ENCODE measurements at regions not wholly inside any gene's neighbourhood (a gene's known extent, or its start where the extent isn't known, plus 50 kb on each side); places are given as distances from the start of the nearest gene placed in this dataset.

DNA sequence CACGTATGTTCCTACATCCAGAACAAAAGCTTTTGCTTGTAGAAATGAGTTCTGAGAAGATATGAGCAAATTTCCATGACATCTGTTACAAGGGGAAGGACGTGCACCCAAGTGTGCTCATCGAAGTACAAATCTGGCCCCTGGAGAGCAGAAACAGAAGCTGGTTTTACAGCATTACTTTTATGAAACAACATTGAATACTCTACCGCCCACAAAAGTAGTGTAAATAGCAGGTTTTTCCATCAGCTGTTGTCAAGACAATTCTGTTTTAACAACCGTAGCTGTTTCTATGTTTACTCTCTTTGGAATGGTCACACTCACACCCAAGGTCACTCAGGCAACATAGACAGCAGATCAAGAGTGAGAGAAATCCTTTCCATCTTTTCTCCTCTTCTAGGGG, 114.2 kb upstream of the SSTR4 start:
- Histone ChIP-seq H3K27me3 (ENCODE audit: low read length) (no peaks in the 10 kb centered on the region), H3K4me3 (ENCODE audit: insufficient read depth, low read length, poor library complexity, severe bottlenecking) (no peak overlapping the region), H3K36me3 (ENCODE audit: low read length) (no peaks in the 10 kb centered on the region), H2AFZ (ENCODE audit: low read depth, low read length, severe bottlenecking) (no peak overlapping the region), H3K9me2 (replicated peaks; ENCODE audit: insufficient read depth, low read length) (no peaks in the 10 kb centered on the region; the same call in 1 of the 2 replicates), H3K27ac (ENCODE audit: low read depth, low read length) (no peak overlapping the region), H3K4me2 (ENCODE audit: low read depth, low read length, poor library complexity, severe bottlenecking) (no peak overlapping the region), H3K79me2 (ENCODE audit: insufficient read depth, low read length) (no peaks in the 10 kb centered on the region), H4K20me1 (ENCODE audit: low read depth, low read length) (no peaks in the 10 kb centered on the region), H3F3A (ENCODE audit: insufficient read depth) (no peaks in the 10 kb centered on the region), H3K9ac (ENCODE audit: low read length) (no peak overlapping the region), H3K9me3 (ENCODE audit: insufficient read depth, low read length) (no peaks in the 10 kb centered on the region)
- TF ChIP-seq, protein P1, sequence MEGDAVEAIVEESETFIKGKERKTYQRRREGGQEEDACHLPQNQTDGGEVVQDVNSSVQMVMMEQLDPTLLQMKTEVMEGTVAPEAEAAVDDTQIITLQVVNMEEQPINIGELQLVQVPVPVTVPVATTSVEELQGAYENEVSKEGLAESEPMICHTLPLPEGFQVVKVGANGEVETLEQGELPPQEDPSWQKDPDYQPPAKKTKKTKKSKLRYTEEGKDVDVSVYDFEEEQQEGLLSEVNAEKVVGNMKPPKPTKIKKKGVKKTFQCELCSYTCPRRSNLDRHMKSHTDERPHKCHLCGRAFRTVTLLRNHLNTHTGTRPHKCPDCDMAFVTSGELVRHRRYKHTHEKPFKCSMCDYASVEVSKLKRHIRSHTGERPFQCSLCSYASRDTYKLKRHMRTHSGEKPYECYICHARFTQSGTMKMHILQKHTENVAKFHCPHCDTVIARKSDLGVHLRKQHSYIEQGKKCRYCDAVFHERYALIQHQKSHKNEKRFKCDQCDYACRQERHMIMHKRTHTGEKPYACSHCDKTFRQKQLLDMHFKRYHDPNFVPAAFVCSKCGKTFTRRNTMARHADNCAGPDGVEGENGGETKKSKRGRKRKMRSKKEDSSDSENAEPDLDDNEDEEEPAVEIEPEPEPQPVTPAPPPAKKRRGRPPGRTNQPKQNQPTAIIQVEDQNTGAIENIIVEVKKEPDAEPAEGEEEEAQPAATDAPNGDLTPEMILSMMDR (IDR thresholded peaks at IDR 0.05; ENCODE audit: insufficient read depth, low read length, poor library complexity, severe bottlenecking) = no peak
- TF ChIP-seq EZH2phosphoT487 (conservative IDR thresholded peaks at IDR 0.05; ENCODE audit: low read length) = no peak

DNA sequence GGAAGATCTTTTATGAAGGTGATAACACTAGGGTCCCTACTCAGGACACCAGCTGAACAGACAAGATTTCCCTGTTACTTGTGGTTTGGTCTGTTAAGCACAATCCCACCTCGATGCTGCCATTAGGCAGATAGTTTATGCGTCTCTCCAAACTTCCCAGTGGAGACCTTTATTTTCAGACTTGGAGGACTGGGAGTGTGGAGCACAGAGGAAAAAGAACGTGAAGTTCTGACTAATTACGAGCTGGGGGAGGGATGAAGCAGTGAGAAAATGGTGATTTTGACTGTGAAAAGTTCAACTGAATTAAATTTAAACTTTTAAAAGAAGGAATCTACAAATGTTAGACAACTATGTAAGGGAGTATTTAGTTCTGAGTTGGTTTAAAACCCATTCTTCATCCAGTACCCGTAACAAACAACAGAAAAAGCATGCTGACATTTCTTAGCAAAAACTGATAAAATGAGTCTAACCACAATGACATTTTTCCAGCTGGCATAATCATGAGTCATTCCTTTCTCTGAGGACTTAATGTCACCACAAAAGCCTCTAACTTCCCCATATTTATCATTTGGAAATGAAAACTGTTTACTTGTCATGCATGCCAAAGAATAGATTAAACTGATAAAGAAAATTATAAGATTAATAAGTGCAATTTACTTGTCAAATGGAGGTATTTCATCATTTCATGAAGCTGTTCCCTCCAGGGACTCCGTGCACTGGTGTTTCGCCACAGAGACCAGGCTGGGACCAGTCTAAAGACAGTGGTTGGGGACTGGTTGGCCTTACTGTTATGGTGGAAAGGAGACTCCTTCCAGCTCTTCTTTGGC, 113.3 kb upstream of the SSTR4 start:
- no peak overlapping the region for H3K4me2 ChIP-seq (ENCODE audit: low read depth, low read length, poor library complexity, severe bottlenecking)
- no peak overlapping the region for H3K27ac ChIP-seq (ENCODE audit: low read depth, low read length)
- no peaks in the 10 kb centered on the region for H3K36me3 ChIP-seq (ENCODE audit: low read length)

DNA sequence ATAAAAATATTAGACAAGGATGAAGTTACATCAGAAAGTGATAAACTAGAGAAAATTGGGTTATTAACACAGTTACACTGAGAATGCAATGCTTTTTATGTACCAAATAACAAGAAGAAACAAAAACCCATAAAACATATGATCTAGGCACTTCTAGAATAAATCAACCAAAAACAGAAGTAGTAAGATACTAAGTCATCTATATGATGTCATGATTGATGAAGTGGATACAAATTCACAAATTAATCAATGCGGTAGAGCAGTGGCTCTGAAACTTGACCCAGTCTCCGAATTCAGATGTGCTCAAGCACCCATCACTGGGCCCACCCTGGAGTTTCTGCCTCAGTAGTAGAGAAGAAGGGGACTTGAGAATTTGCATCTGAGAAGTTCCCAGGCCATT, 112.1 kb upstream of the SSTR4 start:
- Histone ChIP-seq H3K27ac (ENCODE audit: low read depth, low read length) (no peak overlapping the region), H3K9ac (ENCODE audit: low read length) (no peak overlapping the region), H3K9me2 (replicated peaks; ENCODE audit: insufficient read depth, low read length) (no peaks in the 10 kb centered on the region; the same call in 1 of the 2 replicates), H3K36me3 (ENCODE audit: low read length) (no peaks in the 10 kb centered on the region), H3K4me2 (ENCODE audit: low read depth, low read length, poor library complexity, severe bottlenecking) (no peak overlapping the region), H3K27me3 (ENCODE audit: low read length) (no peaks in the 10 kb centered on the region), H3K4me3 (ENCODE audit: insufficient read depth, low read length, poor library complexity, severe bottlenecking) (no peak overlapping the region), H3F3A (ENCODE audit: insufficient read depth) (no peaks in the 10 kb centered on the region), H3K79me2 (ENCODE audit: insufficient read depth, low read length) (no peaks in the 10 kb centered on the region), H4K20me1 (ENCODE audit: low read depth, low read length) (no peaks in the 10 kb centered on the region), H3K9me3 (ENCODE audit: insufficient read depth, low read length) (no peaks in the 10 kb centered on the region), H2AFZ (ENCODE audit: low read depth, low read length, severe bottlenecking) (no peak overlapping the region)
- no peak for TF ChIP-seq EZH2phosphoT487 (conservative IDR thresholded peaks at IDR 0.05; ENCODE audit: low read length)
- TF ChIP-seq, protein P1 (IDR thresholded peaks at IDR 0.05; ENCODE audit: insufficient read depth, low read length, poor library complexity, severe bottlenecking) = no peak

More for the DNA sequence above, 113.3 kb upstream of the SSTR4 start:
- no peaks in the 10 kb centered on the region for H3K27me3 ChIP-seq (ENCODE audit: low read length)
- no peak overlapping the region for H3K9ac ChIP-seq (ENCODE audit: low read length)
- H3F3A ChIP-seq (ENCODE audit: insufficient read depth) = no peaks in the 10 kb centered on the region
- TF ChIP-seq, protein P1 (IDR thresholded peaks at IDR 0.05; ENCODE audit: insufficient read depth, low read length, poor library complexity, severe bottlenecking) = no peak
- no peak for TF ChIP-seq EZH2phosphoT487 (conservative IDR thresholded peaks at IDR 0.05; ENCODE audit: low read length)
- H3K9me3 ChIP-seq (ENCODE audit: insufficient read depth, low read length) = no peaks in the 10 kb centered on the region
- H4K20me1 ChIP-seq (ENCODE audit: low read depth, low read length) = no peaks in the 10 kb centered on the region
- no peaks in the 10 kb centered on the region for H3K79me2 ChIP-seq (ENCODE audit: insufficient read depth, low read length)
- H3K4me3 ChIP-seq (ENCODE audit: insufficient read depth, low read length, poor library complexity, severe bottlenecking) = no peak overlapping the region
- no peaks in the 10 kb centered on the region; the same call in 1 of the 2 replicates for H3K9me2 ChIP-seq (replicated peaks; ENCODE audit: insufficient read depth, low read length)
- no peak overlapping the region for H2AFZ ChIP-seq (ENCODE audit: low read depth, low read length, severe bottlenecking)

Data from SU-DHL-6 (cell line).